Gastroesophageal sphincter (tissue), 3 donors: ENCODE measurements at regions not wholly inside any gene's neighbourhood (a gene's known extent, or its start where the extent isn't known, plus 50 kb on each side); places are given as distances from the start of the nearest gene placed in this dataset.
"Not testable (repeated sequence)": the region's sequence is repeated elsewhere in the genome, so short reads cannot be mapped to it uniquely, and the experiment has no call there.

ENCODE experiments used
- CTCF ChIP-seq, 4 experiments: fragments of 200-600 bp in 2 of 4; fragments of 450-650 bp in 2 of 4; sonication (generic) in 1 of 4; IDR thresholded peaks; one replicate each; pipeline ENCODE4 v1.5.1; 2017 to 2019; ENCODE audit warnings: antibody characterized with exemption in 4 of 4, mild to moderate bottlenecking in 2 of 4, moderate library complexity in 2 of 4
- EP300 ChIP-seq: sonication (generic); formaldehyde crosslinking; IDR thresholded peaks from one replicate; pipeline ENCODE4 v1.6.1; 2017; ENCODE audit warnings: antibody characterized with exemption, mild to moderate bottlenecking
- POLR2A ChIP-seq, 2 donors: fragments of 450-650 bp; IDR thresholded peaks; one replicate each; pipeline ENCODE4 v1.6.1; 2017; ENCODE audit warnings: antibody characterized with exemption in 2 of 2, mild to moderate bottlenecking in 2 of 2, moderate library complexity in 1 of 2
- POLR2AphosphoS5 ChIP-seq: sonication (generic); formaldehyde crosslinking; IDR thresholded peaks from one replicate; pipeline ENCODE4 v1.6.1; 2017; ENCODE audit warnings: antibody characterized with exemption

- not testable (repeated sequence) for TF ChIP-seq CTCF (IDR thresholded peaks at IDR 0.05); POLR2A (IDR thresholded peaks at IDR 0.05); EP300; POLR2AphosphoS5
Measured at GRCh38 chr14:105740272-105740671, 213.9 kb downstream of the TMEM121 start.
